ENCODE measurements at regions not wholly inside any gene's neighbourhood (a gene's known extent, or its start where the extent isn't known, plus 50 kb on each side); places are given as distances from the start of the nearest gene placed in this dataset.

- TF ChIP-seq EZH2 (IDR thresholded peaks at IDR 0.05) (no peak), SRF (IDR thresholded peaks at IDR 0.05; ENCODE audit: low read depth) (no peak), ZFX (IDR thresholded peaks at IDR 0.05) (no peak), CTCF (IDR thresholded peaks at IDR 0.05 in 2 of 3, conservative IDR thresholded peaks at IDR 0.05 in 1 of 3; ENCODE audit: borderline replicate concordance in 1 of 3, insufficient read depth in 1 of 3, low read depth in 2 of 3, low read length in 2 of 3) (no peak), ZNF274 (IDR thresholded peaks at IDR 0.05; ENCODE audit: low read depth, low read length) (no peak), POLR2AphosphoS5 (IDR thresholded peaks at IDR 0.05; ENCODE audit: low read depth, low read length) (no peak), SIN3A (IDR thresholded peaks at IDR 0.05; ENCODE audit: low read depth) (no peak), FOSL1 (IDR thresholded peaks at IDR 0.05; ENCODE audit: low read depth) (no peak)
Measured at GRCh38 chr1:163773396-163773795, 451.6 kb downstream of the NUF2 start.

Measured in HCT116 (cell line).